ENCODE measurements at regions not wholly inside any gene's neighbourhood (a gene's known extent, or its start where the extent isn't known, plus 50 kb on each side); places are given as distances from the start of the nearest gene placed in this dataset.

GRCh38 chr4:100295792-100296191 is 105.5 kb upstream of the DDIT4L start:
- ChIA-PET POLR2A (no interaction called here), CTCF (no interaction called here)
- Histone ChIP-seq H3K4me2 (no peak overlapping the region), H3K4me3 (ENCODE audit: low read depth in 2 of 2, low read length in 1 of 2) (no peak overlapping the region), H3K4me1 (ENCODE audit: control insufficient read depth in 1 of 2, insufficient read depth in 2 of 2, low read depth in 1 of 2, low read length in 1 of 2) (peaks cover 0 to 9% of the 10 kb centered on the region in 2 experiments; a peak in 2 of 4 replicates), H2AFZ (ENCODE audit: low read depth) (no peak overlapping the region), H3K79me2 (ENCODE audit: insufficient read depth) (no peaks in the 10 kb centered on the region), H3K27ac (ENCODE audit: low read depth in 2 of 2, low read length in 1 of 2) (no peak overlapping the region), H3K9me3 (no peaks in the 10 kb centered on the region), H4K20me1 (ENCODE audit: insufficient read depth) (no peaks in the 10 kb centered on the region), H3K27me3 (ENCODE audit: insufficient read depth) (no peaks in the 10 kb centered on the region), H3K9me2 (no peaks in the 10 kb centered on the region), H3K9ac (no peak overlapping the region), H3F3A (replicated peaks; ENCODE audit: insufficient read depth) (peaks cover 8% of the 10 kb centered on the region), H3K36me3 (replicated peaks in 1 of 2; ENCODE audit: control insufficient read depth in 1 of 2, insufficient read depth in 2 of 2, low read length in 1 of 2) (no peaks in the 10 kb centered on the region)
- no peak for DNase-seq
- whole genome bisulfite sequencing (ENCODE audit: low lambda C conversion rate): 50% methylated on average over 2 of the region's 2 CpGs
- no peak for TF ChIP-seq POLR2AphosphoS5 (IDR thresholded peaks at IDR 0.05; ENCODE audit: low read depth, low read length)
- TF ChIP-seq, protein P1, sequence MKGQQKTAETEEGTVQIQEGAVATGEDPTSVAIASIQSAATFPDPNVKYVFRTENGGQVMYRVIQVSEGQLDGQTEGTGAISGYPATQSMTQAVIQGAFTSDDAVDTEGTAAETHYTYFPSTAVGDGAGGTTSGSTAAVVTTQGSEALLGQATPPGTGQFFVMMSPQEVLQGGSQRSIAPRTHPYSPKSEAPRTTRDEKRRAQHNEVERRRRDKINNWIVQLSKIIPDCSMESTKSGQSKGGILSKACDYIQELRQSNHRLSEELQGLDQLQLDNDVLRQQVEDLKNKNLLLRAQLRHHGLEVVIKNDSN (IDR thresholded peaks at IDR 0.05; ENCODE audit: borderline replicate concordance, low read depth): peak; percentile 14; the same call in 1 of the 2 replicates

DNA sequence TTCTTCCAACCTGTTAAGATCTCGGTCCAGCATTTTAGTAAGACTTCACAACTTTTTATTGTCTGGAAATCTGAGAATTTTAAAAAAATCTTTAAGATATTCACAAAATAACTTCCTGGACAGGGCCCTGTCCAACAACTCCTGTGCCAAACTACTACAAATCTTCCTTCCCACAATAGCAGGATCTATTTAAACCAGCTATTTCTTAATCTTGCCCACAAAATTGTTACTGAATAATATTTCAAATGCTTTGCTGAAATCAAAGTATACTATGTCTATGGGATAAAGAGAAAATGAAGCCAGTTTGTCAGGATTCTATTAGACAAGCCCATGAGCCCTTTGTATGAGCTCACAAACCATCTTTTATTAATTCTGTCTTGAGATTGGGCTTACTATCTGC is 104.1 kb upstream of the DDIT4L start:
- CTCF ChIA-PET: interaction anchor here (0.6 to 1.4 kb wide), 4 partner anchors 9 to 345 kb away, joined by 3 to 4 read pairs (median 3); no protein-coding TSS in a partner anchor
- TF ChIP-seq CHD2 (IDR thresholded peaks at IDR 0.05; ENCODE audit: low read length, partially characterized antibody) (no peak), YY1 (IDR thresholded peaks at IDR 0.05; ENCODE audit: low read depth) (no peak), PBX3 (IDR thresholded peaks at IDR 0.05) (no peak), TCF12 (IDR thresholded peaks at IDR 0.05) (no peak), RCOR1 (IDR thresholded peaks at IDR 0.05; ENCODE audit: low read length) (no peak), RAD21 (IDR thresholded peaks at IDR 0.05; ENCODE audit: low read length) (no peak), GABPA (IDR thresholded peaks at IDR 0.05; ENCODE audit: low read depth) (no peak), FOXM1 (IDR thresholded peaks at IDR 0.05; ENCODE audit: low read depth) (no peak), ELF1 (IDR thresholded peaks at IDR 0.05) (no peak), ZBTB33 (IDR thresholded peaks at IDR 0.05; ENCODE audit: borderline replicate concordance, low read depth) (no peak), NRF1 (IDR thresholded peaks at IDR 0.05; ENCODE audit: low read depth, low read length) (no peak), MAX (IDR thresholded peaks at IDR 0.05; ENCODE audit: low read depth) (no peak), MEF2A (IDR thresholded peaks at IDR 0.05; ENCODE audit: borderline replicate concordance, low read depth) (no peak), FOSL2 (IDR thresholded peaks at IDR 0.05; ENCODE audit: borderline replicate concordance, low read depth) (no peak), EZH2phosphoT487 (IDR thresholded peaks at IDR 0.05; ENCODE audit: borderline replicate concordance, low read depth) (no peak), JUND (IDR thresholded peaks at IDR 0.05) (no peak), POLR2AphosphoS5 (IDR thresholded peaks at IDR 0.05; ENCODE audit: low read depth, low read length) (no peak), RXRA (IDR thresholded peaks at IDR 0.05; ENCODE audit: borderline replicate concordance, low read depth) (no peak)
- TF ChIP-seq, protein P1 (IDR thresholded peaks at IDR 0.05; ENCODE audit: borderline replicate concordance, low read depth): no peak
- TF ChIP-seq, protein P2, sequence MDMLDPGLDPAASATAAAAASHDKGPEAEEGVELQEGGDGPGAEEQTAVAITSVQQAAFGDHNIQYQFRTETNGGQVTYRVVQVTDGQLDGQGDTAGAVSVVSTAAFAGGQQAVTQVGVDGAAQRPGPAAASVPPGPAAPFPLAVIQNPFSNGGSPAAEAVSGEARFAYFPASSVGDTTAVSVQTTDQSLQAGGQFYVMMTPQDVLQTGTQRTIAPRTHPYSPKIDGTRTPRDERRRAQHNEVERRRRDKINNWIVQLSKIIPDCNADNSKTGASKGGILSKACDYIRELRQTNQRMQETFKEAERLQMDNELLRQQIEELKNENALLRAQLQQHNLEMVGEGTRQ (IDR thresholded peaks at IDR 0.05; ENCODE audit: borderline replicate concordance, low read depth, low read length): no peak
- no peaks in the 10 kb centered on the region for H4K20me1 ChIP-seq (ENCODE audit: insufficient read depth)
- POLR2A ChIA-PET: no interaction called here
- no peaks in the 10 kb centered on the region for H3K9me3 ChIP-seq
- H3K36me3 ChIP-seq (replicated peaks in 1 of 2; ENCODE audit: control insufficient read depth in 1 of 2, insufficient read depth in 2 of 2, low read length in 1 of 2): no peaks in the 10 kb centered on the region
- H3K4me2 ChIP-seq: no peak overlapping the region
- no peaks in the 10 kb centered on the region for H3K9me2 ChIP-seq
- peaks cover 3 to 20% of the 10 kb centered on the region in 2 experiments for H3K4me1 ChIP-seq (ENCODE audit: control insufficient read depth in 1 of 2, insufficient read depth in 2 of 2, low read depth in 1 of 2, low read length in 1 of 2)
- H3K79me2 ChIP-seq (ENCODE audit: insufficient read depth): no peaks in the 10 kb centered on the region
- DNase-seq: no peak
- H3K4me3 ChIP-seq (ENCODE audit: low read depth in 2 of 2, low read length in 1 of 2): no peak overlapping the region
- H3F3A ChIP-seq (replicated peaks; ENCODE audit: insufficient read depth): peaks cover 14% of the 10 kb centered on the region
- H2AFZ ChIP-seq (ENCODE audit: low read depth): no peak overlapping the region
- H3K27ac ChIP-seq (ENCODE audit: low read depth in 2 of 2, low read length in 1 of 2): no peak overlapping the region
- no peaks in the 10 kb centered on the region for H3K27me3 ChIP-seq (ENCODE audit: insufficient read depth)
- WGBS (ENCODE audit: low lambda C conversion rate): 83% methylated on average over 1 of the region's 1 CpG
- H3K9ac ChIP-seq: no peak overlapping the region
